ENCODE measurements at regions not wholly inside any gene's neighbourhood (a gene's known extent, or its start where the extent isn't known, plus 50 kb on each side); places are given as distances from the start of the nearest gene placed in this dataset.

DNA sequence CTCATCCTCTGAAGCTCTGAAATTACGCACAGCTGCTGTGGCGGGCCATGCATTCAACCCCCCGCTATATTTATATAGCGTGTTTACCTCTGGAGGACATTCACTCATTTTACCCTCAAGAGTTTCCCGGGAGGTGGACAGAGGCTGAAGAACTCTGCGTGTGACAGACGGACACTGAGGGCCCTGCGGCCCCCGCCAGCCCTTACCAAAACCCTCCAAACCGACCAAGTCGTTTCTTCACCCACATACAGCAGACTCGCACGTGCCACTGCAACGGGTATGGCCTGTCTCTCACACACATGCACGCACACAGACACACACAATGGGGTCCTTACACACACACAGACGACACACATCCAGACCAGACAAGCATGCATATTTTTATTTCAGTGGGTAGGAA lies 216.4 kb upstream of the FOXF1 start:
- Histone ChIP-seq H3K27me3 (peaks cover 97% of the 10 kb centered on the region), H3F3A (ENCODE audit: low read depth) (no peaks in the 10 kb centered on the region), H3K79me2 (ENCODE audit: low read depth) (no peaks in the 10 kb centered on the region), H3K27ac (no peak overlapping the region), H3K4me2 (no peak overlapping the region), H3K4me1 (peaks cover 10% of the 10 kb centered on the region), H3K36me3 (no peaks in the 10 kb centered on the region), H3K9ac (no peak overlapping the region), H3K4me3 (no peak overlapping the region), H2AFZ (replicated peaks) (no peak overlapping the region), H3K9me3 (ENCODE audit: low read depth) (no peaks in the 10 kb centered on the region), H4K20me1 (ENCODE audit: low read depth) (peaks cover 9% of the 10 kb centered on the region)
- H3K4me1 Mint-ChIP-seq = peaks cover 18% of the 10 kb centered on the region
- H3K27ac Mint-ChIP-seq = no peak overlapping the region
- H3K36me3 Mint-ChIP-seq = no peaks in the 10 kb centered on the region
- TF ChIP-seq, protein P1, sequence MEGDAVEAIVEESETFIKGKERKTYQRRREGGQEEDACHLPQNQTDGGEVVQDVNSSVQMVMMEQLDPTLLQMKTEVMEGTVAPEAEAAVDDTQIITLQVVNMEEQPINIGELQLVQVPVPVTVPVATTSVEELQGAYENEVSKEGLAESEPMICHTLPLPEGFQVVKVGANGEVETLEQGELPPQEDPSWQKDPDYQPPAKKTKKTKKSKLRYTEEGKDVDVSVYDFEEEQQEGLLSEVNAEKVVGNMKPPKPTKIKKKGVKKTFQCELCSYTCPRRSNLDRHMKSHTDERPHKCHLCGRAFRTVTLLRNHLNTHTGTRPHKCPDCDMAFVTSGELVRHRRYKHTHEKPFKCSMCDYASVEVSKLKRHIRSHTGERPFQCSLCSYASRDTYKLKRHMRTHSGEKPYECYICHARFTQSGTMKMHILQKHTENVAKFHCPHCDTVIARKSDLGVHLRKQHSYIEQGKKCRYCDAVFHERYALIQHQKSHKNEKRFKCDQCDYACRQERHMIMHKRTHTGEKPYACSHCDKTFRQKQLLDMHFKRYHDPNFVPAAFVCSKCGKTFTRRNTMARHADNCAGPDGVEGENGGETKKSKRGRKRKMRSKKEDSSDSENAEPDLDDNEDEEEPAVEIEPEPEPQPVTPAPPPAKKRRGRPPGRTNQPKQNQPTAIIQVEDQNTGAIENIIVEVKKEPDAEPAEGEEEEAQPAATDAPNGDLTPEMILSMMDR (IDR thresholded peaks at IDR 0.05) = no peak
- TF ChIP-seq EZH2 (IDR thresholded peaks at IDR 0.05) (no peak), EZH2phosphoT487 (IDR thresholded peaks at IDR 0.05) (no peak)
- peaks cover 73% of the 10 kb centered on the region for H3K27me3 Mint-ChIP-seq (ENCODE audit: insufficient read depth, low read depth)
- no peaks in the 10 kb centered on the region for H3K9me3 Mint-ChIP-seq
- no peak for DNase-seq (ENCODE audit: low spot score)
- no peak overlapping the region for H3K4me3 Mint-ChIP-seq

DNA sequence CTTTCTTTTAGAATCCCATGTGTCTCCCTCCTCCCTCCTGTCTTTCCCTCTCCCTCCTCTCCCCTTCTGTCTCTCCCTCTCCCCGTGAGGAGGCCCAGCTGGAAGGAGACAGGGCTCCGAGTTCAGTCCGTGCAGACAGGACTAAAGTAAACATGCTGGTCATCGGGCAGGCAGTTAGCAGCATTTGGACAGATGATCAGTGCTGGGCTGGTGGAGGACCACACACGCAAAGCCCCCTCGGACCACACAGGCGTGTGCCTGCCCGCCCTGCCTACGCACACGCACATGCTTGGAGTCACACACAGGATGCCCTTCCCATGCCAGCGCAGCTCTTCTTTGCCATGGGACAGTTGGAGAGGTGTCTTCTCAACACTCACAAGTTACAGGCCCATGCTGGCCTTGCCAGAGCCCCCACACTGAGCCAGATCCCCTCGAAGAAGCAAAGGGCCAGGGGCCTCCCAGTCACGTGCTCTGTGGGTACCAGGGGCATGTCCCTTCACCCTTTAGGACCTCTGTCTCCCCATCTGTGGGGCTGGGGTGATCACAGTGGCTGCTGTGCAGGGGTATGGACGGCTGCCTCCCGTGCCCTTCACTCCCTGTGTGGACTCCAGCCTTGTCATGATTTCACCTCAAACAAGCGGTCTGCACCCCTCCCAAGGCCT lies 215.7 kb upstream of the FOXF1 start:
- TF ChIP-seq, protein P1 (IDR thresholded peaks at IDR 0.05) = no peak
- TF ChIP-seq EZH2phosphoT487 (IDR thresholded peaks at IDR 0.05) = no peak
- no peak for TF ChIP-seq EZH2 (IDR thresholded peaks at IDR 0.05)
- Histone ChIP-seq H2AFZ (replicated peaks) (no peak overlapping the region), H3K27me3 (peaks cover 97% of the 10 kb centered on the region), H3K4me3 (no peak overlapping the region), H4K20me1 (ENCODE audit: low read depth) (peaks cover 2% of the 10 kb centered on the region), H3K36me3 (no peaks in the 10 kb centered on the region), H3K4me1 (peaks cover 10% of the 10 kb centered on the region), H3K9me3 (ENCODE audit: low read depth) (no peaks in the 10 kb centered on the region), H3K9ac (no peak overlapping the region), H3K27ac (no peak overlapping the region), H3F3A (ENCODE audit: low read depth) (no peaks in the 10 kb centered on the region), H3K79me2 (ENCODE audit: low read depth) (no peaks in the 10 kb centered on the region), H3K4me2 (no peak overlapping the region)
- Mint-ChIP-seq H3K36me3 (no peaks in the 10 kb centered on the region), H3K27me3 (ENCODE audit: insufficient read depth, low read depth) (peaks cover 69% of the 10 kb centered on the region), H3K4me1 (peaks cover 18% of the 10 kb centered on the region), H3K4me3 (peak overlapping the region; percentile 27), H3K9me3 (no peaks in the 10 kb centered on the region), H3K27ac (no peak overlapping the region)
- DNase-seq (ENCODE audit: low spot score) = no peak

DNA sequence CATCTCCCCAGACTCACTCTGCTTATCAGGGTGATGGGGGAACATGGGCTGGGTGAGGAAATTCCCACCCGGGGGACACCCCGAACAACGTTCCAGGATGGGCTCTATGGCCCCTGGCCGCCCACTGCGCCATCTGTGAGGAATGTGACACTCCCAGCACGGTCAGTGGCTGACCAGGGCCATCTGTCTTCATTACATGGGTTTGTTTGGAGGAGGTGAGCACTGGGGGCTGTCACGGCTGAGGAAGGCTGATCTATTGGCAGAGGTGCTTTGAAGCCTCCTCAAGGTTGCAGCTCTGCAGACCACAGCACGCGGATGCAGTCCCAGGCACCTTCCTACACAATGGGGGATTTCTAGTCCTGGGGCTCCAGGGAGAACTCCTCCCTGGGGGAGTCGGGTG lies 214.1 kb upstream of the FOXF1 start:
- Histone ChIP-seq H3K9me3 (ENCODE audit: low read depth) (no peaks in the 10 kb centered on the region), H2AFZ (replicated peaks) (no peak overlapping the region), H3K36me3 (no peaks in the 10 kb centered on the region), H3F3A (ENCODE audit: low read depth) (no peaks in the 10 kb centered on the region), H3K4me1 (peaks cover 21% of the 10 kb centered on the region), H3K4me2 (no peak overlapping the region), H3K4me3 (no peak overlapping the region), H3K27ac (no peak overlapping the region), H4K20me1 (ENCODE audit: low read depth) (no peaks in the 10 kb centered on the region), H3K79me2 (ENCODE audit: low read depth) (no peaks in the 10 kb centered on the region), H3K9ac (no peak overlapping the region), H3K27me3 (peaks cover 82% of the 10 kb centered on the region)
- no peaks in the 10 kb centered on the region for H3K36me3 Mint-ChIP-seq
- H3K9me3 Mint-ChIP-seq = no peaks in the 10 kb centered on the region
- no peak for DNase-seq (ENCODE audit: low spot score)
- no peak overlapping the region for H3K27ac Mint-ChIP-seq
- H3K4me3 Mint-ChIP-seq = peak overlapping the region; percentile 10
- H3K4me1 Mint-ChIP-seq = peaks cover 28% of the 10 kb centered on the region
- peaks cover 63% of the 10 kb centered on the region for H3K27me3 Mint-ChIP-seq (ENCODE audit: insufficient read depth, low read depth)
- TF ChIP-seq EZH2 (IDR thresholded peaks at IDR 0.05) (no peak), EZH2phosphoT487 (IDR thresholded peaks at IDR 0.05) (no peak)
- TF ChIP-seq, protein P1 (IDR thresholded peaks at IDR 0.05) = no peak

All from neural progenitor cell (in vitro differentiated cells).